ENCODE measurements at regions not wholly inside any gene's neighbourhood (a gene's known extent, or its start where the extent isn't known, plus 50 kb on each side); places are given as distances from the start of the nearest gene placed in this dataset.

- Histone ChIP-seq H3K79me2 (ENCODE audit: insufficient read depth) (no peaks in the 10 kb centered on the region), H4K20me1 (ENCODE audit: insufficient read depth) (no peaks in the 10 kb centered on the region), H3K4me3 (no peak overlapping the region), H3K4me1 (ENCODE audit: insufficient read depth) (no peaks in the 10 kb centered on the region), H3K36me3 (ENCODE audit: low read depth) (no peaks in the 10 kb centered on the region), H3K4me2 (ENCODE audit: unreplicated experiment) (no peak overlapping the region), H3K27ac (no peak overlapping the region), H3F3A (ENCODE audit: insufficient read depth) (no peaks in the 10 kb centered on the region), H2AFZ (no peak overlapping the region), H3K9ac (no peak overlapping the region), H3K27me3 (replicated peaks; ENCODE audit: insufficient read depth) (no peaks in the 10 kb centered on the region), H3K9me2 (ENCODE audit: insufficient read depth) (no peaks in the 10 kb centered on the region), H3K9me3 (ENCODE audit: low read depth) (no peaks in the 10 kb centered on the region)
- in situ Hi-C loops (cut with MboI) = no loop called here
- no peak for DNase-seq
- no peak for TF ChIP-seq EZH2phosphoT487 (IDR thresholded peaks at IDR 0.05; ENCODE audit: insufficient read depth, low read depth)
- TF ChIP-seq EZH2 (IDR thresholded peaks at IDR 0.05; ENCODE audit: insufficient read depth, poor library complexity, severe bottlenecking) = no peak
Measured at GRCh38 chrY:15938791-15939190, 1414.5 kb downstream of the NLGN4Y start.

- Histone ChIP-seq H3K4me2 (ENCODE audit: unreplicated experiment) (no peak overlapping the region), H3K27ac (no peak overlapping the region), H3F3A (ENCODE audit: insufficient read depth) (no peaks in the 10 kb centered on the region), H4K20me1 (ENCODE audit: insufficient read depth) (no peaks in the 10 kb centered on the region), H3K9me3 (ENCODE audit: low read depth) (no peaks in the 10 kb centered on the region), H2AFZ (no peak overlapping the region), H3K36me3 (ENCODE audit: low read depth) (no peaks in the 10 kb centered on the region), H3K27me3 (replicated peaks; ENCODE audit: insufficient read depth) (no peaks in the 10 kb centered on the region), H3K79me2 (ENCODE audit: insufficient read depth) (no peaks in the 10 kb centered on the region), H3K4me3 (no peak overlapping the region), H3K9me2 (ENCODE audit: insufficient read depth) (no peaks in the 10 kb centered on the region), H3K9ac (no peak overlapping the region), H3K4me1 (ENCODE audit: insufficient read depth) (no peaks in the 10 kb centered on the region)
- in situ Hi-C loops (cut with MboI) = no loop called here
- no peak for DNase-seq
- TF ChIP-seq EZH2 (IDR thresholded peaks at IDR 0.05; ENCODE audit: insufficient read depth, poor library complexity, severe bottlenecking) (no peak), EZH2phosphoT487 (IDR thresholded peaks at IDR 0.05; ENCODE audit: insufficient read depth, low read depth) (no peak)
- 2 to 7% methylated on average over 4 of the region's 4 CpGs for WGBS, 2 experiments (ENCODE audit: low coverage in 1 of 2, low lambda C conversion rate in 2 of 2, missing lambda C conversion rate in 2 of 2)
Measured at GRCh38 chrY:15951041-15951440, 1426.7 kb downstream of the NLGN4Y start.

- no peaks in the 10 kb centered on the region for H3K4me1 ChIP-seq (ENCODE audit: insufficient read depth)
- H3K9me2 ChIP-seq (ENCODE audit: insufficient read depth) = no peaks in the 10 kb centered on the region
- 0 to 3% methylated on average over 2 of the region's 2 CpGs for WGBS, 2 experiments (ENCODE audit: low coverage in 1 of 2, low lambda C conversion rate in 2 of 2, missing lambda C conversion rate in 2 of 2)
- H3K9ac ChIP-seq = no peak overlapping the region
- H3K9me3 ChIP-seq (ENCODE audit: low read depth) = no peaks in the 10 kb centered on the region
- no peaks in the 10 kb centered on the region for H3K27me3 ChIP-seq (replicated peaks; ENCODE audit: insufficient read depth)
- no peaks in the 10 kb centered on the region for H3K79me2 ChIP-seq (ENCODE audit: insufficient read depth)
- TF ChIP-seq EZH2 (IDR thresholded peaks at IDR 0.05; ENCODE audit: insufficient read depth, poor library complexity, severe bottlenecking) (no peak), EZH2phosphoT487 (IDR thresholded peaks at IDR 0.05; ENCODE audit: insufficient read depth, low read depth) (no peak)
- DNase-seq = no peak
- H3K36me3 ChIP-seq (ENCODE audit: low read depth) = no peaks in the 10 kb centered on the region
- H3F3A ChIP-seq (ENCODE audit: insufficient read depth) = no peaks in the 10 kb centered on the region
- no peak overlapping the region for H3K27ac ChIP-seq
- no peak overlapping the region for H2AFZ ChIP-seq
- no peak overlapping the region for H3K4me3 ChIP-seq
- H3K4me2 ChIP-seq (ENCODE audit: unreplicated experiment) = no peak overlapping the region
- no peaks in the 10 kb centered on the region for H4K20me1 ChIP-seq (ENCODE audit: insufficient read depth)
- in situ Hi-C loops (cut with MboI) = no loop called here
Measured at GRCh38 chrY:15968800-15969199, 1444.5 kb downstream of the NLGN4Y start.

- H3K9me2 ChIP-seq (ENCODE audit: insufficient read depth) = no peaks in the 10 kb centered on the region
- TF ChIP-seq EZH2 (IDR thresholded peaks at IDR 0.05; ENCODE audit: insufficient read depth, poor library complexity, severe bottlenecking) (no peak), EZH2phosphoT487 (IDR thresholded peaks at IDR 0.05; ENCODE audit: insufficient read depth, low read depth) (no peak)
- no peak overlapping the region for H2AFZ ChIP-seq
- no peak overlapping the region for H3K4me3 ChIP-seq
- H3K36me3 ChIP-seq (ENCODE audit: low read depth) = no peaks in the 10 kb centered on the region
- 48 to 54% methylated on average over 8 of the region's 8 CpGs for WGBS, 2 experiments (ENCODE audit: low coverage in 1 of 2, low lambda C conversion rate in 2 of 2, missing lambda C conversion rate in 2 of 2)
- no peak overlapping the region for H3K27ac ChIP-seq
- H3F3A ChIP-seq (ENCODE audit: insufficient read depth) = no peaks in the 10 kb centered on the region
- no peaks in the 10 kb centered on the region for H3K79me2 ChIP-seq (ENCODE audit: insufficient read depth)
- no peak overlapping the region for H3K9ac ChIP-seq
- H3K9me3 ChIP-seq (ENCODE audit: low read depth) = no peaks in the 10 kb centered on the region
- H3K4me1 ChIP-seq (ENCODE audit: insufficient read depth) = no peaks in the 10 kb centered on the region
- H4K20me1 ChIP-seq (ENCODE audit: insufficient read depth) = no peaks in the 10 kb centered on the region
- DNase-seq = no peak
- H3K4me2 ChIP-seq (ENCODE audit: unreplicated experiment) = no peak overlapping the region
- H3K27me3 ChIP-seq (replicated peaks; ENCODE audit: insufficient read depth) = no peaks in the 10 kb centered on the region
- in situ Hi-C loops (cut with MboI) = no loop called here
Measured at GRCh38 chrY:15973200-15973599, 1448.9 kb downstream of the NLGN4Y start.

GRCh38 chrY:15976771-15977170, 1452.4 kb downstream of the NLGN4Y start:
- H3K9ac ChIP-seq = no peak overlapping the region
- H3K79me2 ChIP-seq (ENCODE audit: insufficient read depth) = no peaks in the 10 kb centered on the region
- no peak for DNase-seq
- no peaks in the 10 kb centered on the region for H3K4me1 ChIP-seq (ENCODE audit: insufficient read depth)
- H3K27ac ChIP-seq = no peak overlapping the region
- WGBS, 2 experiments (ENCODE audit: low coverage in 1 of 2, low lambda C conversion rate in 2 of 2, missing lambda C conversion rate in 2 of 2) = 20 to 28% methylated on average over 4 of the region's 4 CpGs
- no peak overlapping the region for H2AFZ ChIP-seq
- H3K9me2 ChIP-seq (ENCODE audit: insufficient read depth) = no peaks in the 10 kb centered on the region
- in situ Hi-C loops (cut with MboI) = loop anchor here (25.0 kb wide), 1 partner anchor 111 kb away; no protein-coding TSS in a partner anchor
- no peaks in the 10 kb centered on the region for H3K9me3 ChIP-seq (ENCODE audit: low read depth)
- H4K20me1 ChIP-seq (ENCODE audit: insufficient read depth) = no peaks in the 10 kb centered on the region
- H3K36me3 ChIP-seq (ENCODE audit: low read depth) = no peaks in the 10 kb centered on the region
- no peak overlapping the region for H3K4me2 ChIP-seq (ENCODE audit: unreplicated experiment)
- TF ChIP-seq EZH2 (IDR thresholded peaks at IDR 0.05; ENCODE audit: insufficient read depth, poor library complexity, severe bottlenecking) = no peak
- no peak for TF ChIP-seq EZH2phosphoT487 (IDR thresholded peaks at IDR 0.05; ENCODE audit: insufficient read depth, low read depth)
- H3K4me3 ChIP-seq = no peak overlapping the region
- H3F3A ChIP-seq (ENCODE audit: insufficient read depth) = no peaks in the 10 kb centered on the region
- H3K27me3 ChIP-seq (replicated peaks; ENCODE audit: insufficient read depth) = no peaks in the 10 kb centered on the region

All from GM23248 (cell line).